ENCODE measurements at regions not wholly inside any gene's neighbourhood (a gene's known extent, or its start where the extent isn't known, plus 50 kb on each side); places are given as distances from the start of the nearest gene placed in this dataset.
"Not testable (repeated sequence)": the region's sequence is repeated elsewhere in the genome, so short reads cannot be mapped to it uniquely, and the experiment has no call there.

DNA sequence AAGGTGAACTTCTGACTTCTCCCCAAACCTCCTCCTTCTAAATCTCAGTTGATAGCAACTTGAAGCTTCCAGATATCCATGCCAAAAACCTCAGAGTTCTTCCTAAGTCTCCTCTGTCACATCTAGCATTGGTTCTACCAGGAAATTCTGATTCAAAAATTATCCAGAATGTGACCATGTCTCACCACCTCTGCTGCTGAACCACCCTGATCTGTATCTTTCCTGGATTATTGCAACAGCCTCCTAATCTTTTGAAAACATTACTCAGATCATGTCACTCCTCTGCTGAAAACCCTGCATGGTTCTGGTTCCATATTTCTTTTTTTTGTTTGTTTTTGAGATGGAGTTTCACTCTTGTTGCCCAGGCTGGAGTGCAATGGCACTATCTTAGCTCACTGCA, 78.7 kb upstream of the TNFSF11 start:
- Histone ChIP-seq H3K27ac (peak overlapping the region; percentile 83), H3K79me2 (ENCODE audit: low read depth) (no peaks in the 10 kb centered on the region), H2AFZ (peak overlapping the region; percentile 57), H3K36me3 (ENCODE audit: low read depth) (no peaks in the 10 kb centered on the region), H3K27me3 (ENCODE audit: insufficient read depth, low read depth) (no peaks in the 10 kb centered on the region), H3K4me1 (replicated peaks; ENCODE audit: insufficient read depth) (peaks cover 14% of the 10 kb centered on the region), H3K4me3 (no peak overlapping the region), H3F3A (ENCODE audit: insufficient read depth, low read depth) (0 out of 2 replicates have a peak, but pooled peaks cover 5% of the 10 kb centered on the region), H3K9me3 (ENCODE audit: insufficient read depth, low read depth) (no peaks in the 10 kb centered on the region; the same call in 1 of the 2 replicates), H3K9me2 (ENCODE audit: insufficient read depth) (no peaks in the 10 kb centered on the region), H3K4me2 (peak overlapping the region; percentile 15), H4K20me1 (ENCODE audit: insufficient read depth) (no peaks in the 10 kb centered on the region)
- no peak for TF ChIP-seq EZH2 (IDR thresholded peaks at IDR 0.05; ENCODE audit: low read depth)
- TF ChIP-seq, protein P1, sequence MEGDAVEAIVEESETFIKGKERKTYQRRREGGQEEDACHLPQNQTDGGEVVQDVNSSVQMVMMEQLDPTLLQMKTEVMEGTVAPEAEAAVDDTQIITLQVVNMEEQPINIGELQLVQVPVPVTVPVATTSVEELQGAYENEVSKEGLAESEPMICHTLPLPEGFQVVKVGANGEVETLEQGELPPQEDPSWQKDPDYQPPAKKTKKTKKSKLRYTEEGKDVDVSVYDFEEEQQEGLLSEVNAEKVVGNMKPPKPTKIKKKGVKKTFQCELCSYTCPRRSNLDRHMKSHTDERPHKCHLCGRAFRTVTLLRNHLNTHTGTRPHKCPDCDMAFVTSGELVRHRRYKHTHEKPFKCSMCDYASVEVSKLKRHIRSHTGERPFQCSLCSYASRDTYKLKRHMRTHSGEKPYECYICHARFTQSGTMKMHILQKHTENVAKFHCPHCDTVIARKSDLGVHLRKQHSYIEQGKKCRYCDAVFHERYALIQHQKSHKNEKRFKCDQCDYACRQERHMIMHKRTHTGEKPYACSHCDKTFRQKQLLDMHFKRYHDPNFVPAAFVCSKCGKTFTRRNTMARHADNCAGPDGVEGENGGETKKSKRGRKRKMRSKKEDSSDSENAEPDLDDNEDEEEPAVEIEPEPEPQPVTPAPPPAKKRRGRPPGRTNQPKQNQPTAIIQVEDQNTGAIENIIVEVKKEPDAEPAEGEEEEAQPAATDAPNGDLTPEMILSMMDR (conservative IDR thresholded peaks at IDR 0.05): no peak
- intact Hi-C loops (cut with micrococcal nuclease; ENCODE audit: unreplicated experiment): no loop called here
- ChIA-PET CTCF (no interaction called here), POLR2A (ENCODE audit: unreplicated experiment) (no interaction called here)
- DNase-seq: peak in 1 of 2 experiments; percentile 73
- BruUV-seq (replicated peaks): no TSS peak

DNA sequence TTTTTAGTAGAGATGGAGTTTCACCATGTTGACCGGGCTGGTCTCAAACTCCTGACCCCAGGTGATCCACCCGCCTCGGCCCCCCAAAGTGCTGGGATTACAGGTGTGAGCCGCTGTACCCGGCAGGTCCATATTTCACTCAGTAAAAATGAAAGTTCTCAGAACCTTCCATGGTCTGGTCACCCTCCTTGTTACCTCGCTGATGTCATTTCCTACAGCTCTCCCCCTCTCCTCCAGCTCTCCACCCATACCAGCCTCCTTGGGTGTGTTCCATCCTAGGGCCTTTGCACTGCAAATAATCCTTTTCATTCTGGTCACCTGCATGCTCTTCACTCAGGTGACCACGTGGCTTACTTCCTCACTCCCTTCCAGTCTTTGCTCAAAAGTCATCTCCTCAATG, 78.2 kb upstream of the TNFSF11 start:
- no peak for TF ChIP-seq EZH2 (IDR thresholded peaks at IDR 0.05; ENCODE audit: low read depth)
- TF ChIP-seq, protein P1 (conservative IDR thresholded peaks at IDR 0.05): no peak
- Histone ChIP-seq H3K4me1 (replicated peaks; ENCODE audit: insufficient read depth) (peaks cover 14% of the 10 kb centered on the region), H3F3A (ENCODE audit: insufficient read depth, low read depth) (0 out of 2 replicates have a peak, but pooled peaks cover 5% of the 10 kb centered on the region), H2AFZ (no peak overlapping the region), H3K4me3 (no peak overlapping the region), H3K9me2 (ENCODE audit: insufficient read depth) (no peaks in the 10 kb centered on the region), H4K20me1 (ENCODE audit: insufficient read depth) (no peaks in the 10 kb centered on the region), H3K27ac (peak overlapping the region; percentile 83), H3K4me2 (no peak overlapping the region), H3K9me3 (ENCODE audit: insufficient read depth, low read depth) (no peaks in the 10 kb centered on the region; the same call in 1 of the 2 replicates), H3K27me3 (ENCODE audit: insufficient read depth, low read depth) (no peaks in the 10 kb centered on the region), H3K79me2 (ENCODE audit: low read depth) (no peaks in the 10 kb centered on the region), H3K36me3 (ENCODE audit: low read depth) (no peaks in the 10 kb centered on the region)
- no peak for DNase-seq
- BruUV-seq (replicated peaks): no TSS peak
- POLR2A ChIA-PET (ENCODE audit: unreplicated experiment): no interaction called here
- CTCF ChIA-PET: no interaction called here
- intact Hi-C loops (cut with micrococcal nuclease; ENCODE audit: unreplicated experiment): no loop called here

DNA sequence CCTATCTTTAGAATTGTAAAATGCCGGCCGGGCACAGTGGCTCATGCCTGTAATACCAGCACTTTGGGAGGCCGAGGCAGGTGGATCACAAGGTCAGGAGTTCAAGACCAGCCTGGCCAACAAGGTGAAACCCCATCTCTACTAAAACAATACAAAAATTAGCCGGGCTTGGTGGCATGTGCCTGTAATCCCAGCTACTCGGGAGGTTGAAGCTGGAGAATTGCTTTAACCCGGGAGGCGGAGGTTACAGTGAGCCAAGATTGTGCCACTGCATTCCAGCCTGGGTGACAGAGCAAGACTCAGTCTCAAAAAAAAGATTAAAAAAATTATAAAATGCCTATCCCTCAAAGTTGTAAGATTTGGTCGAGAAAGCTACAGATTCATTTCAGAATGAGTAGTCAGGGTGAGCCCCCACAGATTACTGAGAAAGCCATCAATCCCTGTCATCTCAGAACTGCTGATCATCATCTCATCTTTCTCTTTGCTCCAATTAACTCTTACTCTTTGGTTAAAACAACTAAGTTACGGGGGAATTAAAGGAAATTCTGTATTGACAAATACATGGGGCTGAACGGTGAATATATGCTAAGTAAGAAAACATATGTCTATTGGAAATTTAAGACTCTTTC, 76.9 kb upstream of the TNFSF11 start:
- H3K36me3 ChIP-seq (ENCODE audit: low read depth); H3K9me3 ChIP-seq (ENCODE audit: insufficient read depth, low read depth); H3K27ac ChIP-seq; H3F3A ChIP-seq (ENCODE audit: insufficient read depth, low read depth); intact Hi-C loops (cut with micrococcal nuclease; ENCODE audit: unreplicated experiment); H2AFZ ChIP-seq; DNase-seq; H3K79me2 ChIP-seq (ENCODE audit: low read depth); H3K27me3 ChIP-seq (ENCODE audit: insufficient read depth, low read depth); POLR2A ChIA-PET (ENCODE audit: unreplicated experiment); BruUV-seq (replicated peaks); H4K20me1 ChIP-seq (ENCODE audit: insufficient read depth); CTCF ChIA-PET; H3K4me2 ChIP-seq; H3K4me3 ChIP-seq; H3K9me2 ChIP-seq (ENCODE audit: insufficient read depth): not testable (repeated sequence)
- peaks cover 14% of the 10 kb centered on the region for H3K4me1 ChIP-seq (replicated peaks; ENCODE audit: insufficient read depth)

DNA sequence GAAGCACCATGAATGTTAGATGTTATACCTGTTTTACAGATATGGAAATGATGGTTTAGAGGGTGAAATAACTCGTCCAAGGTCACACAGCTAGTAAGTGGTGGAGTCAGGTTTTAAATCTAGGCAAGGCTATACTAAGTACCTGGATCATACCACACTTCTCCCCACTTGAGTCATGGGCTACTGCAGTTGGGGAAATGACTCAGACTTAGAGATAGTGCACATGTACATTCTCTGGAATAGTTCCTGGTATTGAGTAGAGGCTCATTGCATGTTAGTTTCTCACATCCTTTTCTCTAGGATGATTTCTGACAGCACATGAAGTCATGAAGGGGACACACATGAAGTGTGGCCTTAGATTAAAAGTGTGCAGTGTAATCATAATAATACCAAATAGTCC, 76.2 kb upstream of the TNFSF11 start:
- no peaks in the 10 kb centered on the region for H3K9me2 ChIP-seq (ENCODE audit: insufficient read depth)
- H3K36me3 ChIP-seq (ENCODE audit: low read depth): no peaks in the 10 kb centered on the region
- H3K4me2 ChIP-seq: no peak overlapping the region
- no peaks in the 10 kb centered on the region for H3K27me3 ChIP-seq (ENCODE audit: insufficient read depth, low read depth)
- no peaks in the 10 kb centered on the region for H3K79me2 ChIP-seq (ENCODE audit: low read depth)
- ChIA-PET POLR2A (ENCODE audit: unreplicated experiment) (no interaction called here), CTCF (no interaction called here)
- no peak for TF ChIP-seq EZH2 (IDR thresholded peaks at IDR 0.05; ENCODE audit: low read depth)
- TF ChIP-seq, protein P1 (conservative IDR thresholded peaks at IDR 0.05): no peak
- no peak overlapping the region for H3K4me3 ChIP-seq
- peak in 1 of 2 experiments; percentile 68 for DNase-seq
- H2AFZ ChIP-seq: no peak overlapping the region
- no peak overlapping the region for H3K27ac ChIP-seq
- intact Hi-C loops (cut with micrococcal nuclease; ENCODE audit: unreplicated experiment): no loop called here
- 0 out of 2 replicates have a peak, but pooled peaks cover 5% of the 10 kb centered on the region for H3F3A ChIP-seq (ENCODE audit: insufficient read depth, low read depth)
- peaks cover 14% of the 10 kb centered on the region for H3K4me1 ChIP-seq (replicated peaks; ENCODE audit: insufficient read depth)
- BruUV-seq (replicated peaks): no TSS peak
- H4K20me1 ChIP-seq (ENCODE audit: insufficient read depth): no peaks in the 10 kb centered on the region
- H3K9me3 ChIP-seq (ENCODE audit: insufficient read depth, low read depth): no peaks in the 10 kb centered on the region; the same call in 1 of the 2 replicates
